Non-pigmented ciliary epithelial cell (primary cell): ENCODE measurements at regions not wholly inside any gene's neighbourhood (a gene's known extent, or its start where the extent isn't known, plus 50 kb on each side); places are given as distances from the start of the nearest gene placed in this dataset.

Source experiments
- DNase-seq: peaks from one replicate; pipeline ENCODE4 v3.0.0-alpha.2; 2010; ENCODE audit warnings: low read depth

- DNase-seq: no peak
Measured at GRCh38 chr7:121810831-121811672, 61.9 kb upstream of the PTPRZ1 start.

GRCh38 chr7:121807078-121807477 is 65.9 kb upstream of the PTPRZ1 start:
- no peak for DNase-seq

- DNase-seq: no peak
Measured at GRCh38 chr7:121803039-121803438, 69.9 kb upstream of the PTPRZ1 start.

- DNase-seq: no peak
Measured at GRCh38 chr7:121800916-121801675, 71.9 kb upstream of the PTPRZ1 start.

GRCh38 chr7:121798896-121799295 is 74.1 kb upstream of the PTPRZ1 start:
- DNase-seq: no peak

- DNase-seq: no peak
Measured at GRCh38 chr7:121798453-121798840, 74.5 kb upstream of the PTPRZ1 start.

GRCh38 chr7:121797657-121798452 is 75.1 kb upstream of the PTPRZ1 start:
- DNase-seq: no peak

- DNase-seq: no peak
Measured at GRCh38 chr7:121796936-121797656, 75.9 kb upstream of the PTPRZ1 start.

GRCh38 chr7:121796381-121796780 is 76.6 kb upstream of the PTPRZ1 start:
- DNase-seq: no peak

GRCh38 chr7:121795736-121796135 is 77.2 kb upstream of the PTPRZ1 start:
- DNase-seq: no peak

GRCh38 chr7:121793716-121794115 is 79.2 kb upstream of the PTPRZ1 start:
- DNase-seq: no peak

- DNase-seq: no peak
Measured at GRCh38 chr7:121777672-121778071, 95.3 kb upstream of the PTPRZ1 start.

- DNase-seq: no peak
Measured at GRCh38 chr7:121774563-121774962, 98.4 kb upstream of the PTPRZ1 start.

GRCh38 chr7:121766676-121767075 is 106.3 kb upstream of the PTPRZ1 start:
- no peak for DNase-seq

GRCh38 chr7:121761399-121761798 is 111.6 kb upstream of the PTPRZ1 start:
- no peak for DNase-seq

GRCh38 chr7:121755818-121756552 is 117.0 kb upstream of the PTPRZ1 start:
- DNase-seq: no peak

GRCh38 chr7:121755286-121755685 is 117.7 kb upstream of the PTPRZ1 start:
- no peak for DNase-seq

- DNase-seq: no peak
Measured at GRCh38 chr7:121753944-121754343, 119.0 kb upstream of the PTPRZ1 start.

GRCh38 chr7:121752706-121753105 is 120.3 kb upstream of the PTPRZ1 start:
- DNase-seq: no peak

GRCh38 chr7:121748546-121748945 is 124.4 kb upstream of the PTPRZ1 start:
- no peak for DNase-seq

- DNase-seq: no peak
Measured at GRCh38 chr7:121745856-121746255, 127.1 kb upstream of the PTPRZ1 start.
